HepG2 (cell line): ENCODE measurements at regions not wholly inside any gene's neighbourhood (a gene's known extent, or its start where the extent isn't known, plus 50 kb on each side); places are given as distances from the start of the nearest gene placed in this dataset.

Experiments
- ATAC-seq: fragments of 200-7000 bp; cut with Tn5 transposase; 3 replicates; pipeline ENCODE4 v1.9.1; 2020; ENCODE audit warnings: mild to moderate bottlenecking, moderate library complexity
- BruUV-seq: library from RNA; stranded (reverse); fragments of 400-500 nt; replicated peaks from 2 replicates; lab custom pipeline; 2021; lab: Mats Ljungman, UMichigan
- CTCF ChIA-PET: fragments of 300-600 bp; formaldehyde crosslinking; extraction: SDS; loops from one replicate; lab custom pipeline; 2021; ENCODE audit warnings: low total read pairs, inconsistent platforms, low intra/inter-chr PET ratio; lab: Yijun Ruan, JAX
- POLR2A ChIA-PET: fragments of 350-600 bp; sonication (Branson Sonifier 250); formaldehyde crosslinking; loops from one replicate; lab custom pipeline; 2020; ENCODE audit warnings: antibody characterized with exemption, inconsistent platforms; lab: Yijun Ruan, JAX
- DNase-seq: peaks from one replicate; pipeline ENCODE4 v3.0.0-alpha.2; 2015; ENCODE audit warnings: low spot score
- FAIRE-seq: peaks from 3 replicates; lab custom pipeline; 2011; peaks lifted over from hg19 to GRCh38; lab: Jason Lieb, UNC
- H2AFZ ChIP-seq: one replicate; pipeline ENCODE4 v1.6.1; 2011; ENCODE audit warnings: low read length, inconsistent platforms
- H3K27ac ChIP-seq: fragments of 300-600 bp; 3 replicates; pipeline ENCODE4 v1.8.0; 2011; ENCODE audit warnings: mixed run types, mild to moderate bottlenecking, mixed read lengths, low read length, inconsistent platforms; ENCODE audit not compliant: insufficient read depth; ENCODE audit errors: extremely low read length
- H3K27me3 ChIP-seq, 2 experiments: fragments of 200-600 bp in 1 of 2; 2 replicates in 1 of 2; 3 replicates in 1 of 2; pipeline versions ENCODE4 v1.6.0 to v1.8.0; 2011; ENCODE audit warnings: low read length in 2 of 2, mild to moderate bottlenecking in 2 of 2, moderate library complexity in 2 of 2, inconsistent platforms in 1 of 2; ENCODE audit not compliant: insufficient read depth in 2 of 2, control insufficient read depth in 1 of 2
- H3K36me3 ChIP-seq, 2 experiments: fragments of 200-600 bp in 1 of 2; replicated peaks in 1 of 2; 2 replicates in 1 of 2; 3 replicates in 1 of 2; pipeline versions ENCODE4 v1.5.1 to v1.8.0; 2011; ENCODE audit warnings: low read length in 2 of 2, inconsistent platforms in 1 of 2; ENCODE audit not compliant: insufficient read depth in 2 of 2, control insufficient read depth in 1 of 2
- H3K4me1 ChIP-seq: 2 replicates; pipeline ENCODE4 v1.5.1; 2012; ENCODE audit warnings: low read length, inconsistent platforms; ENCODE audit not compliant: insufficient read depth
- H3K4me2 ChIP-seq: 2 replicates; pipeline ENCODE4 v1.6.0; 2011; ENCODE audit warnings: low read depth, low read length, inconsistent platforms
- H3K4me3 ChIP-seq, 3 experiments: fragments of 200-600 bp in 1 of 3; sonication (generic), shearing (Covaris generic) in 1 of 3; replicated peaks in 1 of 3; 2 replicates each; pipeline ENCODE4 v1.5.1; 2011 to 2016; ENCODE audit warnings: low read length in 3 of 3, inconsistent platforms in 2 of 3, low read depth in 2 of 3, mild to moderate bottlenecking in 2 of 3, control low read depth in 1 of 3, mixed read lengths in 1 of 3; ENCODE audit not compliant: insufficient read depth in 1 of 3
- H3K79me2 ChIP-seq: one replicate; pipeline ENCODE4 v1.6.1; 2011; ENCODE audit warnings: low read length, inconsistent platforms; ENCODE audit not compliant: insufficient read depth
- H3K9ac ChIP-seq: 2 replicates; pipeline ENCODE4 v1.6.0; 2011; ENCODE audit warnings: mild to moderate bottlenecking, low read depth, low read length, inconsistent platforms; ENCODE audit not compliant: insufficient read depth
- H3K9me3 ChIP-seq: 2 replicates; pipeline ENCODE4 v1.5.1; 2012; ENCODE audit warnings: mild to moderate bottlenecking, low read length
- H4K20me1 ChIP-seq: 2 replicates; pipeline ENCODE4 v1.6.0; 2011; ENCODE audit warnings: inconsistent platforms, mild to moderate bottlenecking, low read length, moderate library complexity; ENCODE audit not compliant: insufficient read depth
- BRCA1 ChIP-seq: sonication (generic); formaldehyde crosslinking; IDR thresholded peaks from 2 replicates; pipeline ENCODE4 v1.4.0; 2020; ENCODE audit warnings: missing genetic modification reagents
- FOXA1 ChIP-seq, 2 experiments: fragments of 450-650 bp in 1 of 2; sonication (generic) in 1 of 2; formaldehyde crosslinking in 1 of 2; IDR thresholded peaks; 2 replicates each; pipeline versions ENCODE4 v1.4.0 to v1.6.1; 2016 to 2020; ENCODE audit warnings: missing genetic modification reagents in 1 of 2
- SKI ChIP-seq: fragments of 450-650 bp; IDR thresholded peaks from one replicate; pipeline ENCODE4 v1.6.1; 2018; ENCODE audit warnings: mild to moderate bottlenecking; ENCODE audit not compliant: partially characterized antibody
- SOX13 ChIP-seq, 3 experiments: fragments of 450-650 bp in 1 of 3; sonication (generic) in 1 of 3; formaldehyde crosslinking in 1 of 3; IDR thresholded peaks in 2 of 3; conservative IDR thresholded peaks in 1 of 3; 2 replicates each; pipeline versions ENCODE4 v1.5.0 to v1.6.1; 2016 to 2020; ENCODE audit warnings: antibody characterized with exemption in 1 of 3, mild to moderate bottlenecking in 1 of 3, missing compliant biosample characterization in 1 of 3, missing genetic modification reagents in 1 of 3, moderate library complexity in 1 of 3
- SP5 ChIP-seq: IDR thresholded peaks from 2 replicates; pipeline ENCODE4 v1.6.1; 2016; ENCODE audit warnings: low read depth, borderline replicate concordance
- WIZ ChIP-seq: sonication (generic); formaldehyde crosslinking; IDR thresholded peaks from 2 replicates; pipeline ENCODE4 v1.5.1; 2020; ENCODE audit warnings: mild to moderate bottlenecking, missing genetic modification reagents
- ZBTB37 ChIP-seq: sonication (generic); formaldehyde crosslinking; IDR thresholded peaks from 2 replicates; pipeline ENCODE4 v1.4.0; 2020; ENCODE audit warnings: mild to moderate bottlenecking, missing genetic modification reagents
- ZNF34 ChIP-seq: sonication (generic); formaldehyde crosslinking; IDR thresholded peaks from 2 replicates; pipeline ENCODE4 v1.4.0; 2020; ENCODE audit warnings: mild to moderate bottlenecking, missing genetic modification reagents, borderline replicate concordance
- ZSCAN29 ChIP-seq: sonication (generic); formaldehyde crosslinking; conservative IDR thresholded peaks from 2 replicates; pipeline ENCODE4 v1.4.0; 2020; ENCODE audit warnings: mild to moderate bottlenecking, missing genetic modification reagents
- WGBS: methylation state at CpG from one replicate; pipeline ENCODE4 v1.1.6; 2017; ENCODE audit warnings: low lambda C conversion rate; 5-methylcytosine and 5-hydroxymethylcytosine counted together
- in situ Hi-C: cut with HindIII; loops from 2 replicates; pipeline ENCODE4 v1.10.0; 2017; ENCODE audit warnings: low pct_unique_long_range_greater_than_20kb; ENCODE audit not compliant: extremely low pct_ligation_motif_present
- intact Hi-C: fragments of 100-400 bp; cut with micrococcal nuclease; formaldehyde crosslinking; loops from one replicate; pipeline ENCODE4 v1.10.0; 2022; ENCODE audit not compliant: unreplicated experiment

DNA sequence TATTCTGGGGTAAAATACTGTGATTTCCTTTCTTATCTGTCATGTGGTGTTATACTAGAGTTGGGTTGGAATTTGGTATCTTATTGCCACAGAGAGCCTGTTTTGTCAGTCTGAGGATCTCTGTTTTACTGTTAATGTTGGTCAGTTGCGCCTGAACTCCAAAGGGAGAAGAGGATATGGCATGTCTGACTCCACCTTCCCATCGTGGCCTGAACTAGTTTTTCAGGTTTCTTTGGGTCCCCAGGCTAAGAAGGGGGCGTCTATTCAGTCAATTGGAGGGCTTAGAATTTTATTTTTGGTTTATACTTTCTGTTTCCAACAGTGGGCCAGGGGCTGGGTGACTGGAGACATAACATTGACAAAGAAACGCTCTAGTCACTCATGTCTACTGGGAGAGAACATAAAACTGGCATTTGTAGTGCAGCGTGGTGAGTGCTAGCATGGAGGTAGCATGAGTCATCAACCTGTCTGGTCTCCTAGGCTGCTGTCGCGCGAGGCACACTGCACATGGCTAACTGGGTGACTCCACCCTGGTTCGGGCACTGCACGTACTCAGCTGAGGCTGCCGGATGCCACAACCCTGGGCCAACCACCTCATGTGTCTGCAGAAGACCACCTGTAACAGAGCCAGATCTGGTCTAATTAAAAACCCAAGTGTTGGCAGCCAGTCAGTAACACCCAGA is 120.1 kb upstream of the OR9Q1 start (continued):
- TF ChIP-seq ZBTB37 (CRISPR knock-in tag) (no peak), BRCA1 (CRISPR knock-in tag) (no peak), ZNF34 (CRISPR knock-in tag) (no peak), FOXA1 (IDR thresholded peaks at IDR 0.05) (no peak), FOXA1 (CRISPR knock-in tag; IDR thresholded peaks at IDR 0.05) (no peak), SOX13 (IDR thresholded peaks at IDR 0.05) (no peak), SOX13 (CRISPR knock-in tag; conservative IDR thresholded peaks at IDR 0.05 in 1 of 2, IDR thresholded peaks at IDR 0.05 in 1 of 2) (no peak), SKI (no peak)

DNA sequence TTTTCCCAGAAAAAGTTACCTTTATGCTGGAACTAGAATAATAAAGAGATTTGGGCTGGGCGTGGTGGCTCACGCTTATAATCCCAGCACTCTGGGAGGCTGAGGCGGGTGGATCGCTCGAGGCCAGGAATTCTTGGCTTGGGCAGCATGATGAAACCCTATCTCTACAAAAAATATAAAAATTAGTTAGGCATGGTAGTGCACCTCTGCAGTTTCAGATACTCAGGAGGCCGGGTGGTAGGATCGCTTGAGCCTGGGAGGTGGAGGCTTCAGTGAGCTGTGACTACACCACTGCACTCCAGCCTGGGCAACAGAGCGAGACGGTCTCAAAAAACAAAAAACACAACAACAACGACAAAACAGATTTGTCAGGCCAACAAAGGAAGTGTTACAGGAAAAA is 119.3 kb upstream of the OR9Q1 start:
- intact Hi-C loops, result no loop called here
- no TSS peak for BruUV-seq

More for the DNA sequence above, 119.3 kb upstream of the OR9Q1 start:
- no peaks in the 10 kb centered on the region for H3K36me3 ChIP-seq
- H3K27ac ChIP-seq, result no peak overlapping the region
- H3K4me2 ChIP-seq, result no peak overlapping the region
- WGBS, result 67% methylated on average over 10 of the region's 10 CpGs
- ChIA-PET CTCF (no interaction called here), POLR2A (no interaction called here)
- in situ Hi-C loops, result no loop called here
- peaks cover 9% of the 10 kb centered on the region for H3K9me3 ChIP-seq
- FAIRE-seq, result no peak
- no peaks in the 10 kb centered on the region; the same call in 1 of the 2 replicates for H3K4me1 ChIP-seq
- no peak overlapping the region for H3K4me3 ChIP-seq
- no peak overlapping the region for H2AFZ ChIP-seq
- DNase-seq, result no peak
- no peak for ATAC-seq
- no peak overlapping the region for H3K9ac ChIP-seq
- no peaks in the 10 kb centered on the region for H4K20me1 ChIP-seq
- TF ChIP-seq SP5 (CRISPR knock-in tag) (no peak), WIZ (no peak), ZSCAN29 (CRISPR knock-in tag) (no peak)
- H3K79me2 ChIP-seq, result no peaks in the 10 kb centered on the region
- H3K27me3 ChIP-seq, result peaks cover 0 to 8% of the 10 kb centered on the region in 2 experiments; a peak in 2 of 5 replicates
